ENCODE measurements at regions not wholly inside any gene's neighbourhood (a gene's known extent, or its start where the extent isn't known, plus 50 kb on each side); places are given as distances from the start of the nearest gene placed in this dataset.

DNA sequence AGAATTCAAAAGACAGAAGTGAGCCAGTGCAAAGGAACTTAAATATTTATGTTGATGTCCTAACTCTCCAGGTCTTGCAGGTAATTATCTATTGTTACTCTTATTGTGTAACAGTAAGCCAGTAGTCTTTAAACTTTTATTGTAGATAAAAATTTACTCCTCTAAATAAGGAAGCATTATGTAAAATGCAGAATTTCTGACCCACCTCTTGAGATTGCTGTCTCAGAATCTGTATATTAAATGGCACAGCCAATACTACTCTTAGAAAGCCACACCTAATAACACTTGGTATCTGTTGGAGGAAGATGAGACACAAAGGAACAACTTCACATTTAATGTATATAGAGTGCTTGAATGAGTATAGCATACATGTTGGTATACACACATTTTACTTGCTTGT lies 613.5 kb upstream of the ZNF804A start:
- Histone ChIP-seq H3K36me3 (ENCODE audit: low read depth) (no peaks in the 10 kb centered on the region), H3K4me2 (ENCODE audit: unreplicated experiment) (no peak overlapping the region), H3K9me3 (ENCODE audit: low read depth) (no peaks in the 10 kb centered on the region), H2AFZ (no peak overlapping the region), H4K20me1 (ENCODE audit: insufficient read depth) (no peaks in the 10 kb centered on the region), H3K9ac (no peak overlapping the region), H3K4me1 (ENCODE audit: insufficient read depth) (no peaks in the 10 kb centered on the region), H3K4me3 (no peak overlapping the region), H3K27me3 (replicated peaks; ENCODE audit: insufficient read depth) (no peaks in the 10 kb centered on the region), H3F3A (ENCODE audit: insufficient read depth) (no peaks in the 10 kb centered on the region), H3K27ac (no peak overlapping the region), H3K79me2 (ENCODE audit: insufficient read depth) (no peaks in the 10 kb centered on the region), H3K9me2 (ENCODE audit: insufficient read depth) (no peaks in the 10 kb centered on the region; the same call in 1 of the 2 replicates)
- TF ChIP-seq EZH2 (IDR thresholded peaks at IDR 0.05; ENCODE audit: insufficient read depth, poor library complexity, severe bottlenecking) (no peak), EZH2phosphoT487 (IDR thresholded peaks at IDR 0.05; ENCODE audit: insufficient read depth, low read depth) (no peak)
- no peak for DNase-seq
- in situ Hi-C loops (cut with MboI), result no loop called here

DNA sequence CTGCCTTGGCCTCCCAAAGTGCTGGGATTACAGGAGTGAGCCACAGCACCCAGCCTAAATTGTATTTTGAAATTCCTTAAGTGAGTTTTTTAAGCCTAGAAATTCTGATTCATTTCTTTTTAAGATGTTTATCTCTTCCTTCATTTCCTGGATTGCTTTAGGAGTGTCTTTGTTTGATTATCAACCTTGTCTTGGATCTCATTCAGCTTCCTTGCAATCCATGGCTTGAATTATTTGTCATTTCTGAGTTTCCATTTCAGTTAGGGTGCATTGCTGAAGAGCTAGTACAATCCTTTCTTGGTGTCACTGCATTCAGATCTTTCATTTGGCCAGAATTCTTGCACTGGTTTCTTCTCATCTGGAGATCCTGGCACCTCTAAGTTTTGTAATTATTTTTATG lies 606.4 kb upstream of the ZNF804A start:
- Histone ChIP-seq H3K4me2 (ENCODE audit: unreplicated experiment) (no peak overlapping the region), H3K36me3 (ENCODE audit: low read depth) (no peaks in the 10 kb centered on the region), H3K9ac (no peak overlapping the region), H3K4me3 (no peak overlapping the region), H3K9me3 (ENCODE audit: low read depth) (no peaks in the 10 kb centered on the region), H2AFZ (no peak overlapping the region), H3K79me2 (ENCODE audit: insufficient read depth) (no peaks in the 10 kb centered on the region), H3K27ac (no peak overlapping the region), H3K9me2 (ENCODE audit: insufficient read depth) (no peaks in the 10 kb centered on the region), H3F3A (ENCODE audit: insufficient read depth) (no peaks in the 10 kb centered on the region), H4K20me1 (ENCODE audit: insufficient read depth) (no peaks in the 10 kb centered on the region), H3K27me3 (replicated peaks; ENCODE audit: insufficient read depth) (no peaks in the 10 kb centered on the region), H3K4me1 (ENCODE audit: insufficient read depth) (no peaks in the 10 kb centered on the region)
- in situ Hi-C loops (cut with MboI), result no loop called here
- DNase-seq, result no peak
- TF ChIP-seq EZH2 (IDR thresholded peaks at IDR 0.05; ENCODE audit: insufficient read depth, poor library complexity, severe bottlenecking) (no peak), EZH2phosphoT487 (IDR thresholded peaks at IDR 0.05; ENCODE audit: insufficient read depth, low read depth) (no peak)

DNA sequence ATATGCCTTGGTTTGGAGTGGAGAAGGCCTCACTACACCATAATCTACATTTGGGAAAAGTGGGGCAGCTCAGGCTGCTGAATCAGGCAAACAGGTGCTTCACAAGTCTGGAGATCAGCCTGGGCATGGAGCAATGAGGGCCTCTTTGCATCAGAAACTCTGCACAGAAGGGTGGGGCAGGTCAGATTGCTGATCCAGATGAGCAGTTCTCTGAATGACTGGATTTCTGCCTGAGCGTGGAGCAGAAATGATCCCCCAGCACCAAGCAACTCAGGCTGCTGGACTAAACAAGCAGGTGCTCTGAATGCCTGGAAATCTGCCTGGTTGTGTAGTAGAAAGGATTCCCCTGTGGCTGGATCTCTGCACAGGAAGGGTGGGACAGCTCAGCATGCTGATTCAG lies 605.3 kb upstream of the ZNF804A start:
- Histone ChIP-seq H3K27me3 (replicated peaks; ENCODE audit: insufficient read depth) (no peaks in the 10 kb centered on the region), H3K9me2 (ENCODE audit: insufficient read depth) (no peaks in the 10 kb centered on the region), H3F3A (ENCODE audit: insufficient read depth) (no peaks in the 10 kb centered on the region), H3K27ac (no peak overlapping the region), H3K4me1 (ENCODE audit: insufficient read depth) (no peaks in the 10 kb centered on the region), H3K9ac (no peak overlapping the region), H3K9me3 (ENCODE audit: low read depth) (no peaks in the 10 kb centered on the region), H3K4me3 (no peak overlapping the region), H3K4me2 (ENCODE audit: unreplicated experiment) (no peak overlapping the region), H3K36me3 (ENCODE audit: low read depth) (no peaks in the 10 kb centered on the region), H3K79me2 (ENCODE audit: insufficient read depth) (no peaks in the 10 kb centered on the region), H4K20me1 (ENCODE audit: insufficient read depth) (no peaks in the 10 kb centered on the region), H2AFZ (no peak overlapping the region)
- no peak for DNase-seq
- no peak for TF ChIP-seq EZH2phosphoT487 (IDR thresholded peaks at IDR 0.05; ENCODE audit: insufficient read depth, low read depth)
- TF ChIP-seq EZH2 (IDR thresholded peaks at IDR 0.05; ENCODE audit: insufficient read depth, poor library complexity, severe bottlenecking), result no peak
- in situ Hi-C loops (cut with MboI), result no loop called here
- 7 to 10% methylated on average over 1 of the region's 1 CpG for WGBS, 2 experiments (ENCODE audit: low coverage in 1 of 2, low lambda C conversion rate in 2 of 2, missing lambda C conversion rate in 2 of 2)

DNA sequence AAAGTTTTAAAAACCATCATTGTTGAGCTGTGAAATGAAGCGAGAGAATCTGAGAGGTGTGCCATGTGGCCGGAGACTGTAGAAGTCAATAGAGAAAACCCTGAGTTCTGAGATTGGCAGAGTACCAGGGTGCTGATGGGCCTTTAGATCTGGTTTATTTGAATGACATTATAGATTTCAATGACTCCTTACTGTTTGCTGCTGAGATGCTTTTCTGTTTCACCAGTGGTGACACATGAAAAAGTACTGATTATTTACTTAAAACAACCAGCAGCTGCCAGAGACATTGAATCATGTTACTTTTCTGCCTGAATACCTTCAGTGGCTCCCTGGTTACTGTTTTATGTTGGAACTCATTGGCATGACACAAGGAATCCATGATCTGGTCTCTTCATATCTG lies 602.7 kb upstream of the ZNF804A start:
- in situ Hi-C loops (cut with MboI), result no loop called here
- Histone ChIP-seq H3K9ac (no peak overlapping the region), H3K9me2 (ENCODE audit: insufficient read depth) (no peaks in the 10 kb centered on the region), H3K79me2 (ENCODE audit: insufficient read depth) (no peaks in the 10 kb centered on the region), H3K4me3 (no peak overlapping the region), H3K4me1 (ENCODE audit: insufficient read depth) (no peaks in the 10 kb centered on the region), H3K4me2 (ENCODE audit: unreplicated experiment) (no peak overlapping the region), H3F3A (ENCODE audit: insufficient read depth) (no peaks in the 10 kb centered on the region), H2AFZ (no peak overlapping the region), H3K27me3 (replicated peaks; ENCODE audit: insufficient read depth) (no peaks in the 10 kb centered on the region), H3K9me3 (ENCODE audit: low read depth) (no peaks in the 10 kb centered on the region), H3K27ac (no peak overlapping the region), H3K36me3 (ENCODE audit: low read depth) (no peaks in the 10 kb centered on the region), H4K20me1 (ENCODE audit: insufficient read depth) (no peaks in the 10 kb centered on the region)
- WGBS, 2 experiments (ENCODE audit: low coverage in 1 of 2, low lambda C conversion rate in 2 of 2, missing lambda C conversion rate in 2 of 2), result 2 to 5% methylated on average over 2 of the region's 2 CpGs
- no peak for DNase-seq
- TF ChIP-seq EZH2 (IDR thresholded peaks at IDR 0.05; ENCODE audit: insufficient read depth, poor library complexity, severe bottlenecking), result no peak
- no peak for TF ChIP-seq EZH2phosphoT487 (IDR thresholded peaks at IDR 0.05; ENCODE audit: insufficient read depth, low read depth)

Data from GM23248 (cell line).